Stimulated activated CD8-positive, alpha-beta memory T cell treated with anti-CD3 and anti-CD28 coated beads, Interleukin-12 subunit alpha, Interleukin-12 subunit beta, amount 100 ng/mL, for 4 hours (primary cell): ENCODE measurements at regions not wholly inside any gene's neighbourhood (a gene's known extent, or its start where the extent isn't known, plus 50 kb on each side); places are given as distances from the start of the nearest gene placed in this dataset.
"Not testable (repeated sequence)": the region's sequence is repeated elsewhere in the genome, so short reads cannot be mapped to it uniquely, and the experiment has no call there.

Experiments
- DNase-seq: peaks from one replicate; pipeline ENCODE4 v3.0.0-alpha.2; 2020; ENCODE audit warnings: low read depth

- no peak for DNase-seq
Measured at GRCh38 chr2:16069663-16069932, 129.2 kb downstream of the MYCN start.

- DNase-seq = no peak
Measured at GRCh38 chr2:16068552-16068940, 128.2 kb downstream of the MYCN start.

DNA sequence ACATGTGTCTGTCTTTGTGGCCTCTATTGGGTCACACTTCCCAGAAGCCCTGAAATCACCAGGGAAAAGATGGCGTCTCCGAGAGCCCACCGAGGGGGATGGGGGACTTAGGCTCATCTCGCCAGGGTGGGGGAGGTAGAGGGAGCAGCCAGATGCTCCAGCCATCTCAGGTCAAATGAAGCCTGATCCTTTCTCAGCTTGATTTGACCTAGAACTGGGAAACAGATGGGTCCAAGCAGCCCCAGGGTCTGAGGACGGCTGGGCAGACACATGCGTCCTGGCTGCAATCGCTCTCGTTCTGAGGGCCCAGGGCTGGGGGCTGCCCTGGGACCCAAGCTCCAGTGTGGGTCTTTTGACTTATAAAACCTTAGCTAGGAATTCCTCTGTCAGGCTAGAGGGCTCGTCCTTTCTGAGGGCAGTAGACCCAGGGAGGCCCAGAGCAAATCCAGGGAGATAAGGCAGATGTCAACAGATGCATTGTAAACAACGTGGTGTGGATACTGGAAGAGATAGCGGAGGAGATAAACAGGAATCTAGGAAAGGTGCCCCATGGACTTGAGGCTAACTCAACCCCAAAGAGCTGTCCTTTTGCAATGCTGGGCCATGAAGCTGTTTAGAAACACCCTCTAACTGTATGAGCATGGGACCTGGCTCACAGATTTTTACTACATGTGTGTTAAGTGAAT is 127.7 kb downstream of the MYCN start:
- no peak for DNase-seq

- no peak for DNase-seq
Measured at GRCh38 chr2:16067444-16067843, 127.1 kb downstream of the MYCN start.

DNA sequence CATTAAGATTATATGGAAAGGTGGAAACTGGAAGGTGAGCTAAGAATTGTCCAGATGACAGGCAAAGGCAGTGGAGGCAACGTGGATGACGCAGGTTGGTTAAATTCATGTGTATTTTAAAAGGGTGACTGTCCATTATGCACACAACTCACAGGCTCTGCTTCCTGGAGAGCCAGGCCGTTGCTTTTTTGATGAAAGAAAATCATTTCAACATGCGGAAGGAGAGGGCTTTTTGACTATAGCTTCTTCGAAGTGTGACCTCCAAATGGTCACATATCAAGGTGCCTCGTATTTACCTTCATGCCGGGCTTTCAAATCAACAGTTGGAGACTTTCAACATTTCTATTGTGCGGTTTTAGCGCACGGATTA is 126.7 kb downstream of the MYCN start:
- DNase-seq = no peak

DNA sequence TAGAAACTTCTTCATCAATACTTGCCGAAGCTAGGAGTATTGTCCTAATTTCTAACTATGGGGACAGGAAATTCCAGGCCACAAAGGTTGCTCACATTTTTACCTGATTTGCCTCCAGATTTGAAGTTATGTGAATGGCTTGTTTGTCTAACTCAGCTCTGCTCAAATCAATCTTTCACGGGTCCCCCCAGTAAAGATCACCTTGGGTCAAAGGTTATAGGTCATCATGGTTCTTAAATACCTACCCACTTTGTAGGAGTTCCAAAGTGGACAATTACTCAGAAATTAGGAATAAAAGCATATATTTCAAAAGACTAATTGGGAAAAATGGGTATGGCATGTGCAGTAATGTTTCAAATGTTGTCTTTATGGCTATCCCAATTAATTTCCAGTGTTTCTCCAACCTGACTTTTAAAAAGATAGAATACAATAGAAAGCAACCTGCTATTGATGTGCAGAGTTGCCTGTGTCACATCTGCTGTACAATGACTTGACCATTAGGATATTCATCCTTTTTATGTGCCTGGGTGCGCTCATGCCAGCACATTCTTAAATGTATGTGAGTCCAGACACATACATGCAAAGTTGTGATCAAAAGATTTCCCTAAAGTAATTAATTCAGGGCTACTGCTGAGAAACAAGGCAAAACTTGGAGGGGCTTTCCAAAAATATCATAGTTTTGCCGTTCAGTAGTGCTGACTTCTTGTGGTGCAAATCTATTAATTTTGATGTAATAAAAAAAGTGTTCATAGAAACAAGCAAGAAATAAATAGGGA is 126.1 kb downstream of the MYCN start:
- DNase-seq = no peak

- DNase-seq = not testable (repeated sequence)
Measured at GRCh38 chr2:16065272-16066069, 125.1 kb downstream of the MYCN start.

GRCh38 chr2:16064745-16065144 is 124.4 kb downstream of the MYCN start:
- no peak for DNase-seq

DNA sequence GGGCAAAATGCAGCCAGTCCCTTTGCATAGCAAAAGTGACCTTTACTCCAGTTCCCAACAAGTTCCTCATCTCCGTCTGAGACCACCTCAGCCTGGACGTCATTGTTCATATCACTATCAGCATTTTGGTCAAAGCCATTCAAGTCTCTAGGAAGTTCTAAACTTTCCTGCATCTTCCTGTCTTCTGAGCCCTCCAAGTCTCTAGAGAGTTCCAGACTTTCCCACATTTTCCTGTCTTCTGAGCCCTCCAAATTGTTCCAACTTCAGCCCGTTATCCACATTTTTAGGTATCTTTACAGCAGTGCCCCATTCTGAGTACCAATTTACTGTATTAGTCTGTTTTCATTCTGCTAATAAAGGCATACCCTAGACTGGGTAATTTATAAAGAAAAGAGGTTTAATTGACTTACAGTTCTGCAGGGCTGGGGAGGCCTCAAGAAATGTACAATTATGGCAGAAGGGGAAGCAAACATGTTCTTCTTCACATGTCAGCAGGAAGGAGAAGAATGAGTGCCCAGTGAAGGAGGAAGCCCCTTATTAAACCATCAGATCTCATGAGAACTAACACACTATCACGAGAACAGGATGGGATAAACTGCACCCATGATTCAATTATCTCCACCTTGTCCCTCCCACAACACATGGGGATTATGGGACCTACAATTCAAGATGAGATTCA is 123.7 kb downstream of the MYCN start:
- DNase-seq = no peak

DNA sequence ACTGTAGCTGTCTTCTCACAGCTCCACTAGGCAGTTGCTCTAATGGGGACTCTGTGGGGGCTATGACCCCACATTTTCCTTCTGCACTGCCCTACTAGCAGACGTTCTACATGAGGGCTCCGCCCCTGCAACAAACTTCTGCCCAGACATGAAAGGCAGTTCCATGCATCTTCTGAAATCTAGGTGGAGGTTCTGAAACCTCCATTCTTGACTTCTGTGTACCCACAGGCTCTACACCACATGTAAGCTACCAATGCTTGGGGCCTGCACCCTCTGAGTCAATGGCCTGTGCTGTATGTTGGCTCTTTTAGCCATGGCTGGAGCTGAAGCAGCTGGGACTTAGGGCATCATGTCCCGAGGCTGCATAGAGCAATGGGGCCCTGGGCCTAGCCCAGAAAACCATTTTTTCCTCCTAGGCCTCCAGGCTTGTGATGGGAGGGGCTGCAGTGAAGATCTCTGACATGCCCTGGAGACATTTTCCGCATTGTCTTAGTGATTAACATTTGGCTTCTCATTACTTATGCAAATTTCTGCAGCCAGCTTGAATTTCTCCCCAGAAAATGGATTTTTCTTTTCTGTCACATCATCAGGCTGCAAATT is 123.0 kb downstream of the MYCN start:
- no peak for DNase-seq

GRCh38 chr2:16062471-16063250 is 122.3 kb downstream of the MYCN start:
- no peak for DNase-seq

DNA sequence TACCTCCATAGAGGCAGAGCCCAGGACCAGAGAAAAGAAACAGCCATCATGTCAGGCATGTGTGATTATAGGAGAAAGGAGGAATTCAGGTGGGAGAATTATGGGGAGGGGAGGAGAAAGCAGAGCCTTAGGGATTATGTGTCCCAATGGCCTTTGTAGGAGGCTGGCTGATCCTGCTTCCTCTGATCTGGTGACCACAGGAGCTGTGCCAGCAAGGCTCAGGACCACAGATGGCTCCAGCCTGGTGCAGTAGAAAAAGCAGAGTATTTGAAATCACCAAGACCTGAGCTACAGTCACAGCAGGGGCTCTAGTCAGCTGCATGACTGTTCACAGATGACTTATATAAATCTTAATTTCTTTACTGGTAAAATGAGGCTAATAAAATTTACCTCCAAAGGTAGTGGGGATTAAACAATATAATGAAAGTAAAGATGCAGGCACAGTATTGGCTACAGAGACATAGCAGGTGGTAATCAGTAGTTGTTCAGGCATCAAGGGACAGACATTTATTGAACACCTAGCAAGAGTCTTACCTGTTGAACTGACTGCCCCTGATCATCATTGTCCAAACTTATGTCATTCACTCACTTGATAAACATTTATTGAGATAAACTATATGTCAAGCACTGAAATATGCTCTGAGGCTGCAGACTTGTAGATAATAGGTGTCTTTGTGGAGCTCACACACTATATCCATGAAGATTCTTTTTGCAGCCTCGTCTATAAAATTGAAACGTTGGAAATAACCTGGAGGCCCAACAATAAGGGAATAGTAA is 121.3 kb downstream of the MYCN start:
- no peak for DNase-seq

DNA sequence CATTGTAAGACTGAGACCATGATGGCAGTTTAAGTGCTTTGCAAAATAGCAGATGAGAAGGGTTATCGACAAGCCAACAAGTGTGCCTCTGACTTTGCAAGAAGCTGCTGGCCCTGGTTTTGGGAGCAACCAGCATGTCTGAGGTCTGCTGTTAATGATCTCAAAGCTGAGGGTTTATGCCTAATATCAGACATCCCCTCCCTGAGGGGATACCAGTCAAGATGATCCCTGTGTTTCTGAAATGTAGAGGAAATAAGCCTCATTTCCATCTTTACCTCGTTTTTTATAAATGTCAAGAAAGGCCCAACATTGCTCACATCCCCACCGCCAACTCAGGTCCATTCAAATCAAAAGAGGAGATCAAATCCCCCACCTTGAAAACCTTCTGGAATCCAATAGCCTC is 120.6 kb downstream of the MYCN start:
- DNase-seq = no peak

DNA sequence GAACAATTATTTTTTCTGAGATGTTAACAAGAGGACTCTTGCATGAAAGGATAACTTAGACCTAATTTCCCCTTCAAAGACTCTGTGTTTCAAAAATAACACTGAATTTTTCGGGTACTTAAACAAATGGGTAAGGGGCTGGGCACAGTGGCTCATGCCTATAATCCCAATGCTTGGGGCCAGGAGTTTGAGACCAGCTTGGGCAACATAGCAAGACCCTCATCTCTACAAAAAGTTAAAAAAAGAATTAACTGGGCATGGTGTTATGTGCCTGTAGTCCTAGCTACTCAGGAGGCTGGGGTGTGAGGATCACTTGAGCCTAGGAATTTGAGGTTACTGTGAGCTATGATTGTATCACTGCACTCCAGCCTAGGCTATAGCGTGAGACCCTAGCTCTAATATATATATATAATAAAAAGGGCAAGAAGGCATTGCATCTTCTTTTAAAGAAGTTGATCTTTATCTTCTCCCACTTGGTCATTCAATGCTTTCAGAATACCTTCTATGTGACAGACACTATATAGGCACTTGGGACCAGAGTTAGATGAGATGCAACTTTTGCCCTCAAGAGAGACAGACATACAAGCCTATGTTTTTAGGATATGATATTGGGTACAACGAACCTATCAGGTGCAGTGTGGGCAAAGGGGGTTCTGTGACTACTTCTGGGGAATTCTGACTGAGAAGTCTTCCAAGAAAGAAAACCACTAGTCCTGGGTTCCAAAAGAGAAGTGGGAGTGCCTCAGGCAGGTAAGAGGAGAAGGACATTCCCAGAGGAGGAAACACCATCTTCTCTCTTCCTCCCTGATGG is 120.0 kb downstream of the MYCN start:
- DNase-seq = no peak

DNA sequence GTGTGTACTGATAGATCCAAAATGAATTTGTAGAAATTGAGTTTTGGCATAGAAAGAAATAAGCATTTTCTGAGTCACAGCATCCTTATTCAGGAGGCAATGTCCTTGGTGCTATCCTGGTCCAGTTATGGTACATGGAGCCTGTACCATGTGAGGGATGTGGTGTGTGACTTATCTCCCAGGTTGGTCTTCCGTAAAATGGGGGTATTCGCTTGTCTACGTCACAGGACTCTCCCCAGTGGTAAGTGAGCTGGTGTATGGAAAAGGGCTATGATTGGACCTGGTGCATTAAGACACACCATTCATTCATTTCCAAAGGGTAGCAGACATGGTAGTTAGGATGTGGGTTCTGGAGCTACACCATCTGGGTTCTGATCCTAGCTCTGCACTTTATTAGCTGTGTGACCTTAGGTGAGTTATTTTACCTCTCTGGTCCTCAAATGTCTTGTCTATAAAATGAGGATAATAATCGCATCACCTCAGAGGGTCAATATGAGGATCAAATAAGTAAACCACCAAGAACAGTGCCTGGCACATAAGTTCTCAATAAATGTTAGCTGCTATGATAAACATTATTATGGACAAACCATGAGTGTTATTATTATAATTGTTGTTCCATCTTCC is 119.2 kb downstream of the MYCN start:
- no peak for DNase-seq

GRCh38 chr2:16058747-16059358 is 118.5 kb downstream of the MYCN start:
- DNase-seq = no peak

GRCh38 chr2:16058256-16058655 is 117.9 kb downstream of the MYCN start:
- DNase-seq = no peak

DNA sequence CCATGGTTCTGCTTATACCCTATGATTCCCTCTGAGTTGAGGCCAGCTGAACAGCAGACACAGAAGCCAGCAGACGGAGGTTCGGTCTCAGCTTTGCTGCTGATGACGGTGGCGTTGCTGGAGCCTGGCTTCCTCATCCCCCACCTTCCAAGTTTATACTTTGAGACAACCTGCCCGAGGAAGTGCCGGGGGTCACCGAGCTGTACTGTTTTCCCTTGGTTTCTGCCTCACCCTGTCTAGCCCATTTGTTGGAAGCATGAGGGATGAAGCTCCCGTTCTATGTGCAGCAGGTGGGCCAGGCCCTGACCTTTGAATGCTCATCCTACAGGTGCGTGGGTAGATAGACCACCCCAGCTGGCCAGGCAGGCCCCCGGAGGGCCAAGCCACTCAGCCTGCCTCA is 117.3 kb downstream of the MYCN start:
- DNase-seq = no peak
